WI38 (cell line): ENCODE measurements at regions not wholly inside any gene's neighbourhood (a gene's known extent, or its start where the extent isn't known, plus 50 kb on each side); places are given as distances from the start of the nearest gene placed in this dataset.

Experiments
- H3K4me3 ChIP-seq: 2 replicates; pipeline ENCODE4 v1.5.1; 2011; ENCODE audit warnings: low read depth, mild to moderate bottlenecking, control low read depth, low read length
- CTCF ChIP-seq: IDR thresholded peaks from 2 replicates; pipeline ENCODE4 v1.5.1; 2012; ENCODE audit warnings: low read depth, mild to moderate bottlenecking, control low read depth, low read length

GRCh38 chr3:148206446-148206845 lies 491.3 kb upstream of the AGTR1 start:
- TF ChIP-seq CTCF: no peak

GRCh38 chr3:148208975-148209374 lies 488.7 kb upstream of the AGTR1 start:
- H3K4me3 ChIP-seq: no peak overlapping the region

More at GRCh38 chr3:148206446-148206845, 491.3 kb upstream of the AGTR1 start:
- H3K4me3 ChIP-seq: no peak overlapping the region

GRCh38 chr3:148211725-148212124 lies 486.0 kb upstream of the AGTR1 start:
- TF ChIP-seq CTCF: no peak
- H3K4me3 ChIP-seq: no peak overlapping the region

More at GRCh38 chr3:148208975-148209374, 488.7 kb upstream of the AGTR1 start:
- no peak for TF ChIP-seq CTCF

GRCh38 chr3:148214705-148215104 lies 483.0 kb upstream of the AGTR1 start:
- H3K4me3 ChIP-seq: no peak overlapping the region
- no peak for TF ChIP-seq CTCF

- no peak for TF ChIP-seq CTCF
- H3K4me3 ChIP-seq: no peak overlapping the region
These were observed 480.4 kb upstream of the AGTR1 start for GRCh38 chr3:148217317-148217716.

GRCh38 chr3:148218222-148218621 lies 479.5 kb upstream of the AGTR1 start:
- no peak for TF ChIP-seq CTCF

GRCh38 chr3:148219999-148220398 lies 477.7 kb upstream of the AGTR1 start:
- no peak overlapping the region for H3K4me3 ChIP-seq
- TF ChIP-seq CTCF: no peak

More at GRCh38 chr3:148218222-148218621, 479.5 kb upstream of the AGTR1 start:
- no peak overlapping the region for H3K4me3 ChIP-seq
